HepG2 (cell line): ENCODE measurements at regions not wholly inside any gene's neighbourhood (a gene's known extent, or its start where the extent isn't known, plus 50 kb on each side); places are given as distances from the start of the nearest gene placed in this dataset.

ENCODE experiments used
- ARNT2 ChIP-seq: sonication (generic); formaldehyde crosslinking; IDR thresholded peaks from 2 replicates; pipeline ENCODE4 v1.8.0; 2022; ENCODE audit warnings: mild to moderate bottlenecking, low read depth, missing genetic modification reagents, moderate library complexity
- DMAP1 ChIP-seq: IDR thresholded peaks from 2 replicates; pipeline ENCODE4 v1.6.1; 2016
- EEA1 ChIP-seq: sonication (generic); formaldehyde crosslinking; IDR thresholded peaks from 2 replicates; pipeline ENCODE4 v1.5.1; 2020; ENCODE audit warnings: mild to moderate bottlenecking, missing genetic modification reagents, borderline replicate concordance
- FOXM1 ChIP-seq: sonication (generic); formaldehyde crosslinking; IDR thresholded peaks from 2 replicates; pipeline ENCODE4 v1.5.0; 2020; ENCODE audit warnings: missing genetic modification reagents
- GATA4 ChIP-seq: sonication (generic); IDR thresholded peaks from 2 replicates; pipeline ENCODE4 v1.6.1; 2016; ENCODE audit warnings: antibody characterized with exemption, low read depth, borderline replicate concordance
- HOXA9 ChIP-seq: sonication (generic); formaldehyde crosslinking; IDR thresholded peaks from 2 replicates; pipeline ENCODE4 v1.8.1; 2022; ENCODE audit warnings: missing genetic modification reagents, mild to moderate bottlenecking, moderate library complexity, borderline replicate concordance
- KAT2B ChIP-seq: fragments of 150-350 bp; IDR thresholded peaks from 2 replicates; pipeline ENCODE4 v1.6.1; 2014; ENCODE audit warnings: low read depth, low read length, borderline replicate concordance
- KDM3A ChIP-seq: IDR thresholded peaks from 2 replicates; pipeline ENCODE4 v1.6.1; 2018; ENCODE audit warnings: low read depth, missing compliant biosample characterization
- MIER3 ChIP-seq: IDR thresholded peaks from 2 replicates; pipeline ENCODE4 v1.6.1; 2016; ENCODE audit warnings: missing compliant biosample characterization, borderline replicate concordance
- MZF1 ChIP-seq: sonication (generic); formaldehyde crosslinking; IDR thresholded peaks from 2 replicates; pipeline ENCODE4 v1.8.1; 2023; ENCODE audit warnings: mild to moderate bottlenecking, missing genetic modification reagents, borderline replicate concordance
- PAWR ChIP-seq: sonication (generic); formaldehyde crosslinking; IDR thresholded peaks from 2 replicates; pipeline ENCODE4 v1.4.0; 2020; ENCODE audit warnings: missing genetic modification reagents, mild to moderate bottlenecking, borderline replicate concordance
- PRDM15 ChIP-seq: sonication (generic); formaldehyde crosslinking; IDR thresholded peaks from 2 replicates; pipeline ENCODE4 v1.4.0; 2020; ENCODE audit warnings: missing genetic modification reagents
- REXO4 ChIP-seq: sonication (generic); formaldehyde crosslinking; IDR thresholded peaks from 2 replicates; pipeline ENCODE4 v1.8.0; 2022; ENCODE audit warnings: missing genetic modification reagents, mild to moderate bottlenecking, borderline replicate concordance
- SP4 ChIP-seq: sonication (generic); formaldehyde crosslinking; IDR thresholded peaks from 2 replicates; pipeline ENCODE4 v1.8.1; 2023; ENCODE audit warnings: mild to moderate bottlenecking, missing genetic modification reagents
- ZNF143 ChIP-seq: sonication (generic); formaldehyde crosslinking; IDR thresholded peaks from 2 replicates; pipeline ENCODE4 v1.4.0; 2020; ENCODE audit warnings: missing genetic modification reagents
- ZNF576 ChIP-seq: sonication (generic); formaldehyde crosslinking; IDR thresholded peaks from 2 replicates; pipeline ENCODE4 v1.4.0; 2020; ENCODE audit warnings: mild to moderate bottlenecking, missing genetic modification reagents
- ZNF589 ChIP-seq: sonication (generic); formaldehyde crosslinking; conservative IDR thresholded peaks from 2 replicates; pipeline ENCODE4 v1.8.0; 2022; ENCODE audit warnings: mild to moderate bottlenecking, moderate library complexity, missing genetic modification reagents
- ZNF713 ChIP-seq: sonication (generic); formaldehyde crosslinking; IDR thresholded peaks from 2 replicates; pipeline ENCODE4 v1.4.0; 2020; ENCODE audit warnings: mild to moderate bottlenecking, missing genetic modification reagents
- ZNF749 ChIP-seq: sonication (generic); formaldehyde crosslinking; IDR thresholded peaks from 2 replicates; pipeline ENCODE4 v1.8.0; 2022; ENCODE audit warnings: mild to moderate bottlenecking, missing genetic modification reagents, moderate library complexity, borderline replicate concordance
- ZNF788 ChIP-seq: sonication (generic); formaldehyde crosslinking; IDR thresholded peaks from 2 replicates; pipeline ENCODE4 v1.5.0; 2020; ENCODE audit warnings: mild to moderate bottlenecking, missing genetic modification reagents, borderline replicate concordance
- TF ChIP-seq, protein P1 (sequence below): sonication (generic); formaldehyde crosslinking; IDR thresholded peaks from 2 replicates; pipeline ENCODE4 v1.4.0; 2020; ENCODE audit warnings: missing genetic modification reagents
- TF ChIP-seq, protein P2 (sequence below): sonication (generic); formaldehyde crosslinking; IDR thresholded peaks from 2 replicates; pipeline ENCODE4 v1.4.0; 2020; ENCODE audit warnings: missing genetic modification reagents, mild to moderate bottlenecking, borderline replicate concordance
- TF ChIP-seq, protein P3 (sequence below): sonication (generic); formaldehyde crosslinking; conservative IDR thresholded peaks from 2 replicates; pipeline ENCODE4 v1.8.1; 2023; ENCODE audit warnings: missing genetic modification reagents

GRCh38 chr9:81833563-81834345, 94.5 kb upstream of the SPATA31D4 start (continued):
- TF ChIP-seq KDM3A (CRISPR knock-in tag) (no peak), MZF1 (CRISPR knock-in tag) (no peak), MIER3 (CRISPR knock-in tag) (peak; percentile 56; the same call in 1 of the 2 replicates), FOXM1 (CRISPR knock-in tag) (no peak), GATA4 (no peak), REXO4 (CRISPR knock-in tag) (no peak), ZNF143 (CRISPR knock-in tag) (no peak), ARNT2 (CRISPR knock-in tag) (no peak), PAWR (CRISPR knock-in tag) (no peak), ZNF589 (CRISPR knock-in tag) (no peak), SP4 (no peak), KAT2B (no peak), HOXA9 (CRISPR knock-in tag) (no peak), ZNF576 (no peak), ZNF713 (CRISPR knock-in tag) (no peak), ZNF788 (CRISPR knock-in tag) (0 out of 2 replicates have a peak, but pooled peaks have one; percentile 74), DMAP1 (CRISPR knock-in tag) (no peak), ZNF749 (CRISPR knock-in tag) (no peak), PRDM15 (no peak), EEA1 (CRISPR knock-in tag) (no peak)
- TF ChIP-seq, protein P1, sequence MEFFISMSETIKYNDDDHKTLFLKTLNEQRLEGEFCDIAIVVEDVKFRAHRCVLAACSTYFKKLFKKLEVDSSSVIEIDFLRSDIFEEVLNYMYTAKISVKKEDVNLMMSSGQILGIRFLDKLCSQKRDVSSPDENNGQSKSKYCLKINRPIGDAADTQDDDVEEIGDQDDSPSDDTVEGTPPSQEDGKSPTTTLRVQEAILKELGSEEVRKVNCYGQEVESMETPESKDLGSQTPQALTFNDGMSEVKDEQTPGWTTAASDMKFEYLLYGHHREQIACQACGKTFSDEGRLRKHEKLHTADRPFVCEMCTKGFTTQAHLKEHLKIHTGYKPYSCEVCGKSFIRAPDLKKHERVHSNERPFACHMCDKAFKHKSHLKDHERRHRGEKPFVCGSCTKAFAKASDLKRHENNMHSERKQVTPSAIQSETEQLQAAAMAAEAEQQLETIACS: no peak
- TF ChIP-seq, protein P2, sequence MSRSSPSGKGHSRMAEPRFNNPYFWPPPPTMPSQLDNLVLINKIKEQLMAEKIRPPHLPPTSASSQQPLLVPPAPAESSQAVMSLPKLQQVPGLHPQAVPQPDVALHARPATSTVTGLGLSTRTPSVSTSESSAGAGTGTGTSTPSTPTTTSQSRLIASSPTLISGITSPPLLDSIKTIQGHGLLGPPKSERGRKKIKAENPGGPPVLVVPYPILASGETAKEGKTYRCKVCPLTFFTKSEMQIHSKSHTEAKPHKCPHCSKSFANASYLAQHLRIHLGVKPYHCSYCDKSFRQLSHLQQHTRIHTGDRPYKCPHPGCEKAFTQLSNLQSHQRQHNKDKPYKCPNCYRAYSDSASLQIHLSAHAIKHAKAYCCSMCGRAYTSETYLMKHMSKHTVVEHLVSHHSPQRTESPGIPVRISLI (CRISPR knock-in tag): peak; percentile 57; the same call in 1 of the 2 replicates
- TF ChIP-seq, protein P3, sequence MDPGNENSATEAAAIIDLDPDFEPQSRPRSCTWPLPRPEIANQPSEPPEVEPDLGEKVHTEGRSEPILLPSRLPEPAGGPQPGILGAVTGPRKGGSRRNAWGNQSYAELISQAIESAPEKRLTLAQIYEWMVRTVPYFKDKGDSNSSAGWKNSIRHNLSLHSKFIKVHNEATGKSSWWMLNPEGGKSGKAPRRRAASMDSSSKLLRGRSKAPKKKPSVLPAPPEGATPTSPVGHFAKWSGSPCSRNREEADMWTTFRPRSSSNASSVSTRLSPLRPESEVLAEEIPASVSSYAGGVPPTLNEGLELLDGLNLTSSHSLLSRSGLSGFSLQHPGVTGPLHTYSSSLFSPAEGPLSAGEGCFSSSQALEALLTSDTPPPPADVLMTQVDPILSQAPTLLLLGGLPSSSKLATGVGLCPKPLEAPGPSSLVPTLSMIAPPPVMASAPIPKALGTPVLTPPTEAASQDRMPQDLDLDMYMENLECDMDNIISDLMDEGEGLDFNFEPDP (CRISPR knock-in tag): no peak
